ENCODE measurements at regions not wholly inside any gene's neighbourhood (a gene's known extent, or its start where the extent isn't known, plus 50 kb on each side); places are given as distances from the start of the nearest gene placed in this dataset.

GRCh38 chr2:56502616-56503015 is 318.8 kb downstream of the CCDC85A start:
- no peak for TF ChIP-seq CTCF (IDR thresholded peaks at IDR 0.05; ENCODE audit: poor library complexity)
- no peak for TF ChIP-seq EZH2 (IDR thresholded peaks at IDR 0.05; ENCODE audit: borderline replicate concordance)
- TF ChIP-seq EZH2phosphoT487 (IDR thresholded peaks at IDR 0.05; ENCODE audit: low read depth, severe bottlenecking, unreplicated experiment), result no peak

Measured in hepatocyte (in vitro differentiated cells).